ENCODE measurements at regions not wholly inside any gene's neighbourhood (a gene's known extent, or its start where the extent isn't known, plus 50 kb on each side); places are given as distances from the start of the nearest gene placed in this dataset.

GRCh38 chr19:32196690-32197420 is 148.6 kb upstream of the ZNF507 start (continued):
- no peak for TF ChIP-seq SIX5 (IDR thresholded peaks at IDR 0.05; ENCODE audit: low read depth, low read length)
- no peak for TF ChIP-seq GTF2F1 (IDR thresholded peaks at IDR 0.05; ENCODE audit: borderline replicate concordance, low read depth, low read length)
